Right lung (tissue), 2 donors: ENCODE measurements at regions not wholly inside any gene's neighbourhood (a gene's known extent, or its start where the extent isn't known, plus 50 kb on each side); places are given as distances from the start of the nearest gene placed in this dataset.

Experiments
- DNase-seq, 2 donors: peaks; one replicate each; pipeline ENCODE4 v3.0.0-alpha.2; 2013

GRCh38 chr3:148289159-148289558 lies 408.5 kb upstream of the AGTR1 start:
- DNase-seq = no peak

GRCh38 chr3:148297013-148297412 lies 400.7 kb upstream of the AGTR1 start:
- no peak for DNase-seq

GRCh38 chr3:148307443-148307843 lies 390.3 kb upstream of the AGTR1 start:
- no peak for DNase-seq

- no peak for DNase-seq
Measured at GRCh38 chr3:148309390-148310035, 388.2 kb upstream of the AGTR1 start.

GRCh38 chr3:148315756-148316155 lies 381.9 kb upstream of the AGTR1 start:
- no peak for DNase-seq

GRCh38 chr3:148318240-148318639 lies 379.5 kb upstream of the AGTR1 start:
- DNase-seq = no peak

GRCh38 chr3:148319161-148319915 lies 378.4 kb upstream of the AGTR1 start:
- DNase-seq = no peak

- no peak for DNase-seq
Measured at GRCh38 chr3:148319960-148320359, 377.7 kb upstream of the AGTR1 start.

GRCh38 chr3:148329481-148330235 lies 368.0 kb upstream of the AGTR1 start:
- no peak for DNase-seq

- peak; percentile 26 to 42 for DNase-seq
Measured at GRCh38 chr3:148330542-148330941, 367.2 kb upstream of the AGTR1 start.

GRCh38 chr3:148331081-148331846 lies 366.4 kb upstream of the AGTR1 start:
- no peak for DNase-seq

GRCh38 chr3:148332509-148332908 lies 365.2 kb upstream of the AGTR1 start:
- DNase-seq = no peak

- DNase-seq = no peak
Measured at GRCh38 chr3:148333091-148333490, 364.6 kb upstream of the AGTR1 start.

GRCh38 chr3:148335612-148336011 lies 362.1 kb upstream of the AGTR1 start:
- DNase-seq = no peak

- DNase-seq = no peak
Measured at GRCh38 chr3:148343416-148343815, 354.3 kb upstream of the AGTR1 start.

GRCh38 chr3:148344521-148344920 lies 353.2 kb upstream of the AGTR1 start:
- DNase-seq = no peak

GRCh38 chr3:148360051-148360450 lies 337.7 kb upstream of the AGTR1 start:
- no peak for DNase-seq

- DNase-seq = peak; percentile 6 to 21
Measured at GRCh38 chr3:148366743-148367410, 330.8 kb upstream of the AGTR1 start.

GRCh38 chr3:148367756-148368155 lies 329.9 kb upstream of the AGTR1 start:
- DNase-seq = peak in 1 of 2 donors; percentile 1

GRCh38 chr3:148369381-148369780 lies 328.3 kb upstream of the AGTR1 start:
- no peak for DNase-seq

- no peak for DNase-seq
Measured at GRCh38 chr3:148372206-148372875, 325.4 kb upstream of the AGTR1 start.
